A204.1 (cell line): ENCODE measurements at regions not wholly inside any gene's neighbourhood (a gene's known extent, or its start where the extent isn't known, plus 50 kb on each side); places are given as distances from the start of the nearest gene placed in this dataset.
"Not testable (repeated sequence)": the region's sequence is repeated elsewhere in the genome, so short reads cannot be mapped to it uniquely, and the experiment has no call there.

Experiments
- FAIRE-seq: peaks from 2 replicates; lab custom pipeline; 2012; peaks lifted over from hg19 to GRCh38; lab: Jason Lieb, UNC

DNA sequence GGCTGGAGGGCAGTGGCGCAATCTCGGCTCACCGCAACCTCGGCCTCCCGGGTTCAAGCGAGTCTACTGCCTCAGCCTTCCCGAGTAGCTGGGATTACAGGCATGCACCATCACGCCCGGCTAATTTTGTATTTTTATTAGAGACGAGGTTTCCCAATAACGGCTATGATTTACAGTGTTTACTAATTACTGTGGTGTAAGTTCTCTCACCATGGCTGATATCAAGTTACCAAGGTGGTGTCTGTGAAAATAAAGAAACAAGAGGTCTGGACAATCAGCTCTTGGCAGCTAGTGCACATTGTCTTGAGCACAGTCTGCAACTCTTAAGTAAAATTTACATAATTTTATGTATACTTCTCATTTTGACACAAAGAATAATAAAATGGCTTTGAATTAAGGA lies 385.5 kb upstream of the COX7C start:
- FAIRE-seq, result no peak

DNA sequence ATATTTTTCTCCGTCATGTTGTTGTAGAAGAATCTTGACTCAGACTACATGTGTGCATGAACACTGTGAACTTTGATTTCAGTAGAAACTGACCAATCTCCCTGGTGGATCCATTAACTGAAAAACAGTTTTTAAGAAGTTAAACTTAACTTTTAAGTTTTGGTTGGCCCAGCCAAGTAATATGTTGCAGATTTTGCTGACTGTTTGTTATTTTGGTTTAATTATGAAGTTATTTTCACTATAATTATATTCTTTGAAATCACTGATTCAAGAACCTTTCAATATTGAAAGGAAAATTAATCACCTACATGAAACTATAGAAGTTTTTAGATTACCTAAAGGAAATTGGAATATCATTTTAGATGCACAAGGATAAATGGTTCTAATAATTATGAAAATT lies 373.6 kb upstream of the COX7C start:
- FAIRE-seq, result no peak

DNA sequence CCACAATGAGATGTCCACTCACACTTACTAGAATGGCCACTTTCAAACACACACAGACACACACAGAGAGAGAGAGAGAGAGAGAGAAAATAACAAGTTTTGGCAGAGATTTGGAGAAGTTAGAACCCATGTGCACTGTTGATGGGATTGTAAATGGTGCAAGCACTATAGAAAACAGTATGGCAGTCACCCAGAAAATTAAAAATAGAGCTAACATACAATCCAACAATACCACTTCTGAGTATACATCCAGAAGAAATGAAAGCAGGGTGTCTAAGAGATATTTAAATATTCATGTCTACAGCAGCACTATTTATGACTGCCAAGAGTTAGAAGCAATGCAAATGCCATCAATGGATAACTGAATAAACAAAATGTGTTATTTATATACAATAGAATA lies 359.9 kb upstream of the COX7C start:
- no peak for FAIRE-seq

DNA sequence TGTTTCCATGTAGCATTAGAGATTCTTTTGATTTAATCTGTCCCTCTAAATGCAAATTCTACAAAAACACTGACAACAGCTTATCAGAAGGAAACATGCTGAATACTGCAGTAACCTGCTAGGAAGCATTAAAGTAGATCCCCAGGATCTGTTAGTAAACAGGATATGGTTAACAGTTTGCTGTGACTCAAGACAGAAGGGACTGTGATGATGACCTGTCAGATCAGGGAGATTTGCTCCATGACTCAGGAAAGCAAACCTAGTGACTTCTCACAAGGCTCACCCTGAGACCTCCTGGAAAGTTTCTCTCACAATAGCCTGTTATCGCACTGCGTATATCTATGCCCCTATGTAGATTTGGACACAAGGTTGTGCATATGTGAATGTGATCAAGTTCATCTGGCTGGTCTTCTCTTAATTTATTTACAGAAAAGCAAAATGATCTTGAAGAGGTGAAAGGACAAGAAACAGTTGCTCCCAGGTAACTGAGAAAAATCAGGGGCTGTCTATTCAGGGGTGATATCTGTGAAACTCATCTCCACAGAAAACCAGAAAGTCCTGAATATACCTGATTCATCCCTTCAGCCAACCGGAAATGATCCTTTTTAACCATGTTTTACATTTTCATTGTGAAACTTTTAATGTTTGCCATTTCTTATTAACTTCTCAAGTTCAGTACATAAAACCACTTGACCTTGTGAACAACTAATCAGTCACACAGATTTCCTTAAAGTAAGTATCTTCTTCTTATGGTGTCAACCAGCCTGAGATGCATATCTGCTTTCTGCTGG lies 333.1 kb upstream of the COX7C start:
- FAIRE-seq, result not testable (repeated sequence)

GRCh38 chr5:86287437-86287836 lies 330.3 kb upstream of the COX7C start:
- FAIRE-seq, result not testable (repeated sequence)

- FAIRE-seq, result not testable (repeated sequence)
These were observed 328.0 kb upstream of the COX7C start for GRCh38 chr5:86289786-86290185.

DNA sequence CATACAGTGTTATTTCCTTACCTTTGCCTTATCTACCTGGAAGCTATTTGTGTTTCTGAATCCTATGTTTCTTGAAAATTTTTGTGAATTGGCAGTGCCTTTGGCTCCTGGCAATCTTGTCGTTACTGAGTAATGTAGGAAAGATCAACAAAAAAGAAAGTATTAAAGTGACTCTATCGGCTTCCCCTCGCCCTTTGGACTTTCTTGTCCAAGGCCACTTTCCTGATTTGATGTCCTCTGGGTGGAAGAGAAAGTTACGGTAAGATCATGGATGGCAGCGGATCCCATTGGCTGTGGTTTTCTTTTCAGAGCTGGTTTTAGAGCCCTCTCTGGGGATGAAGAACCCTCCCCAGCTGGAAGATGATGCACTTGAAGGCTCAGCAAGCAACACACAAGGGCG lies 324.9 kb upstream of the COX7C start:
- FAIRE-seq, result not testable (repeated sequence)

- not testable (repeated sequence) for FAIRE-seq
These were observed 315.1 kb upstream of the COX7C start for GRCh38 chr5:86302643-86303042.

GRCh38 chr5:86305050-86305449 lies 312.7 kb upstream of the COX7C start:
- FAIRE-seq, result peak; percentile 93

DNA sequence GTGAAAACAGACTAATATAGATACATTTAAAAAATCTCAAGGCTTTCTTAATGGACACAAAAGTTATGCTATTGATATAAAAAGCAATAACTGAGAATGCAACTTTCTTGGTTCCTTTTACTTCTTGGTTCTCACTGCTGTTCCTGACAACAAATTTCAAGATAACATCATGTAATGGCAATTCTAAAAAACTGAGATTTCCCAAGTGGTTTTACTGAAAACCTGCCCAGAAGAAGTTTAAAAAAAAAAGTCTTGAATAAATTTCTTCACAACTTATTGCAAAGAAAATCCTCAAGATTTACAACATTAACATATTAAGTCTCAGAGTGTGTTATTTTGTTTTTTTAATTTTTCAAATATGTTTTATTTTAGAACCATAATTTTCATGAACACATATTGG lies 302.8 kb upstream of the COX7C start:
- no peak for FAIRE-seq

GRCh38 chr5:86320266-86320665 lies 297.5 kb upstream of the COX7C start:
- no peak for FAIRE-seq

DNA sequence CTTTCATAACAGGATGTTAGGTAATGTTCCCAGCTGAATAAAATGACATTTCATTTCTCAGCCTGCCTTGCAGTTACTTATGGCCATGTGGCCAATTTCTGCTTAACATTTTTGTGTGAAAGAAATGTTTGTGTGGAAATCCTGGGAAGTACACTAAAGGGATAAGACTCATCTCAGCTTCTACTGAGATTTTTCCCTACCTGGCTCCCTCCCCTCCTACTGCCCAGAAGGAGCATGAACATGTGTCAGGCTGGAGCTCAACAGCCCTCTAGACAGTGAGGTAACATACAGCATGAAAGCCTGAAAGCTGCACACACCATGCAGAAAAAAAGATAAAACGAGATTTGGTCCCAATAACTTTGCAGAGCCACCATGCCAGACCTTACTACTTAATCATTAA lies 288.4 kb upstream of the COX7C start:
- FAIRE-seq, result no peak

GRCh38 chr5:86330736-86331135 lies 287.0 kb upstream of the COX7C start:
- FAIRE-seq, result no peak

- FAIRE-seq, result no peak
These were observed 284.9 kb upstream of the COX7C start for GRCh38 chr5:86332851-86333250.

GRCh38 chr5:86337667-86338460 lies 279.9 kb upstream of the COX7C start:
- no peak for FAIRE-seq

- FAIRE-seq, result no peak
These were observed 263.1 kb upstream of the COX7C start for GRCh38 chr5:86354664-86355063.

DNA sequence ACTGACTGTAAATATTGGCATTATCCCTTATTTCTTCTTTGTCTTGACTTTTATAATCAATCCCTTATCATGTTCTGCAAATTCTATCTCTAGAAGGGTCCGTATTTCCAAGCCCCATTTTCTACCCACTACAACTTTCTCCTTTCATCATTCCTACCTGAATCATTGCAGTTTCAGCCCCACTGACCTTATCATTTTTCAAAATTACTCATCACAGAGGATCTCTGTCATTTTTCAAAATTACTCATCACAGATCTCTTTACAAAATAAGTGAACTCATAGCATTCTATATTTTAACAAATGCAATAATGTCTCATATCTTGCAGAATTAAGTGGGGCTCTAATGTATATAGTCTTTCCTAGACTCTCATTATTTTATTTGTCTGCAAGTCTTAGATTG lies 256.9 kb upstream of the COX7C start:
- no peak for FAIRE-seq

DNA sequence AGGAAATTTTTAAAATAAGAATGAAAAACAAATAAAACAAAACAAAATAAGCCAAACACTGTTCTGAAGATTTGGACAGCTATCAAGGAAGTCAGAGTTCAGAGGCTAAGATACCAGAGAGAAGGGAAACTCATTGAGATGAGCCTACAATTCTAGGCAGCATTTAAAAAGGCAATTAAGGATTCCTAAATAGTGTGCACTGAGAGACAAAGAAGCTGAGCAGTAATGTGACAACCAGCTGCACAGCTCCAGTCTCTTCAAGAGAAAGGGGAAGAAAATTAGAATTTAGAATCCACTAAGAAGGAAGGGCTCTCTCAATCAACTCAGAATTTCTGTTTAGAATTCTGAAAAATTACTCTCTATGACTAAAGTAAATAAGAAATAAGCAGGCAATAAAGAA lies 246.7 kb upstream of the COX7C start:
- no peak for FAIRE-seq

DNA sequence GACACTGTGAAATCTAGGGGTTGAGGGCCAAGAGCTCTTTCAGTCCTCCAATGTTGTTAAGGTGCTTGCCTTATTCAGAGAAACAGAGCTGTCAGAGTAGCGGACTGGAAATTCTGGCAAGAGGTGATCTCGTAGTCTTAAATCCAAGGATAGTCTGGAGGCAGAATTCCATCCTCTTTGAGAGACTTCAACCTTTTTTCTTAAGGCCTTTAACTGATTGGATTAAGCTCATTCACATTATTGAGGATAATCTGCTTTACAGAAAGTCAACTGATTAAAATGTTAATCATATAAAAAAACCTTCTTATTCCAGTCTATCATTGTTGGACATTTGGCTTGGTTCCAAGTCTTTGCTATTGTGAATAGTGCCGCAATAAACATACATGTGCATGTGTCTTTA lies 243.1 kb upstream of the COX7C start:
- no peak for FAIRE-seq

DNA sequence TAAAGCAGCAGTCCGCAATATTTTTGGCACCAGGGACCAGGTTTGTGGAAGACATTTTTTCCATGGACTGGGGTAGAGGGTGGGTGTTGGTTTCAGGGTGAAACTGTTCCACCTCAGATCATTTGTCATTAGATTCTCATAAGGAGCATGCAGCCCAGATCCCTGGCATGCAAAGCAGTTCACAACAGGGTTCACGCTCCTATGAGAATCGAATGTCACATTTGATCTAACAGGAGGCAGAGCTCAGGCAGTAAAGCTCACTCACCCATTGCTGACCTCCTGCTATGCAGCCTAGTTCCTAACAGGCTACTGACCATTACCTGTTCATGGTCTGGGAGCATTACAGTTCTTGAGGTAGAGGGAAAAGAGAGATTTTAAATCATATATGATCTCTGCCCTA lies 241.5 kb upstream of the COX7C start:
- FAIRE-seq, result no peak

DNA sequence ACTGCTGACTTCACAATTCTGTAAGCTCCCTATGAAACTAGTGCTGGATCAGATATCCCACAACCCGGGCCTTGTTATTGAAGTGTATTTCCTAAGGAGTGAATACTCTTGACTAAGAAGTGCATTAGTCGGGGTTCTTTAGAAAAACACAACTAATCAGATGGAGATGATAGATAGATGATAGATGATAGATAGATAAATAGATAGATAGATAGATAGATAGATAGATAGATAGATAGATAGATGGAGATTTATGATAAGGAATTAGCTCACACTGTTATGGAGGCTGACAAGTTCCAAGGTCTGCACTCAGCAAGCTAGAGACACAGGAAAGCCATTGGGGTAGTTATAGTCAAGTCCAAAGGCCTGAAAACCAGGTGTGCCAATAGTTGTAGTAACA lies 214.6 kb upstream of the COX7C start:
- no peak for FAIRE-seq

DNA sequence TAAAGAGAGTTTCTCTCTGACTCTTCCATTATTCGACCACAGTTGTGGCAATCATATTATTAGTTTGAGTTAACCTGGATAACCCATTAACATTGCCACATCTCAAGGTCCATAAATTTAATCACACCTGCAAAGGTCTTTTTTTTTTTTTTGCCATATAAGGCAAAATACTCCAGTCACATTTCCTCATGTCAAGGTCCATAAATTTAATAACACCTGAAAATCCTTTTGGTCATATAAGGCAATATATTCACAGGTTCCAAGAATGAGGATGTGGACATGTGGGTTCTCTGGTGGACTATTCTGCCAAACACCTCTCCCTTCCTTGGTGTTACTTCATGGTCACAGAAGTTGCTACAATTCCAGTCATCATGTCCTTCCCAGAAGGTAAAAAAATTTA lies 213.5 kb upstream of the COX7C start:
- no peak for FAIRE-seq

DNA sequence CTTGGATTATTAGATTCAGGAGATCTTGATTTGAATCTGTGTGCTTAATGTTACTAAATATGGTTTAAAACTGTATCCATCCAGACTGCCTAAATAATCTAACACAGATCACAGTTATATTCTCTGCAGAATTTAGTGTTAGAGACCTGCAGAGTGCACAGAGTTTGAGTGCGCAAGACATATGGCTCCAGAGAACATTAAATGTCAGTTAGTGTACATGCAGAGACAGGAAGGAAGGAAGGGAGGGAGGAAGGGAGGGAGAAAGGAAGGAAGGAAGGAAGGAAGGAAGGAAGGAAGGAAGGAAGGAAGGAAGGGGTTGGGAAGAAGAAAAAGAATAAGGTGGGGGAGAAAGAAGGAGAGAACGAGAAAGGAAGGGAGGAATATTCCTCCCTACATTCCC lies 210.0 kb upstream of the COX7C start:
- FAIRE-seq, result no peak

GRCh38 chr5:86411596-86411995 lies 206.1 kb upstream of the COX7C start:
- FAIRE-seq, result no peak
